ENCODE measurements at regions not wholly inside any gene's neighbourhood (a gene's known extent, or its start where the extent isn't known, plus 50 kb on each side); places are given as distances from the start of the nearest gene placed in this dataset.

- no peak for TF ChIP-seq POLR2A (IDR thresholded peaks at IDR 0.05)
- no peak for TF ChIP-seq CTCF (IDR thresholded peaks at IDR 0.05)
Observed at GRCh38 chr16:86322806-86323205, 187.5 kb upstream of the FOXF1 start.

Measured in tibial nerve (tissue), 3 donors.